ENCODE measurements at regions not wholly inside any gene's neighbourhood (a gene's known extent, or its start where the extent isn't known, plus 50 kb on each side); places are given as distances from the start of the nearest gene placed in this dataset.

- Histone ChIP-seq H3K4me3 (replicated peaks; ENCODE audit: low read depth, low read length) (no peak overlapping the region), H3K27me3 (replicated peaks; ENCODE audit: control insufficient read depth, insufficient read depth, low read length) (no peaks in the 10 kb centered on the region), H3K36me3 (ENCODE audit: control insufficient read depth, insufficient read depth, low read length) (no peaks in the 10 kb centered on the region)
- no peak for DNase-seq (ENCODE audit: extremely low read depth, insufficient read length)
- no peak for TF ChIP-seq CTCF (IDR thresholded peaks at IDR 0.05; ENCODE audit: insufficient read depth, low read length, poor library complexity, severe bottlenecking)
Observed at GRCh38 chr7:68813551-68814080, 784.7 kb upstream of the AUTS2 start.

- no peak for TF ChIP-seq CTCF (IDR thresholded peaks at IDR 0.05; ENCODE audit: insufficient read depth, low read length, poor library complexity, severe bottlenecking)
- Histone ChIP-seq H3K4me3 (replicated peaks; ENCODE audit: low read depth, low read length) (no peak overlapping the region), H3K27me3 (replicated peaks; ENCODE audit: control insufficient read depth, insufficient read depth, low read length) (no peaks in the 10 kb centered on the region), H3K36me3 (ENCODE audit: control insufficient read depth, insufficient read depth, low read length) (no peaks in the 10 kb centered on the region)
- DNase-seq (ENCODE audit: extremely low read depth, insufficient read length): no peak
Observed at GRCh38 chr7:68816491-68816890, 781.8 kb upstream of the AUTS2 start.

GRCh38 chr7:68820321-68820720 is 778.0 kb upstream of the AUTS2 start:
- Histone ChIP-seq H3K4me3 (replicated peaks; ENCODE audit: low read depth, low read length) (no peak overlapping the region), H3K27me3 (replicated peaks; ENCODE audit: control insufficient read depth, insufficient read depth, low read length) (no peaks in the 10 kb centered on the region), H3K36me3 (ENCODE audit: control insufficient read depth, insufficient read depth, low read length) (no peaks in the 10 kb centered on the region)
- TF ChIP-seq CTCF (IDR thresholded peaks at IDR 0.05; ENCODE audit: insufficient read depth, low read length, poor library complexity, severe bottlenecking): no peak
- no peak for DNase-seq (ENCODE audit: extremely low read depth, insufficient read length)

GRCh38 chr7:68821846-68822245 is 776.4 kb upstream of the AUTS2 start:
- H3K4me3 ChIP-seq (replicated peaks; ENCODE audit: low read depth, low read length): no peak overlapping the region
- no peaks in the 10 kb centered on the region for H3K27me3 ChIP-seq (replicated peaks; ENCODE audit: control insufficient read depth, insufficient read depth, low read length)
- TF ChIP-seq CTCF (IDR thresholded peaks at IDR 0.05; ENCODE audit: insufficient read depth, low read length, poor library complexity, severe bottlenecking): no peak
- H3K36me3 ChIP-seq (ENCODE audit: control insufficient read depth, insufficient read depth, low read length): no peaks in the 10 kb centered on the region
- DNase-seq (ENCODE audit: extremely low read depth, insufficient read length): no peak

GRCh38 chr7:68823996-68824780 is 774.1 kb upstream of the AUTS2 start:
- Histone ChIP-seq H3K27me3 (replicated peaks; ENCODE audit: control insufficient read depth, insufficient read depth, low read length) (no peaks in the 10 kb centered on the region), H3K4me3 (replicated peaks; ENCODE audit: low read depth, low read length) (no peak overlapping the region), H3K36me3 (ENCODE audit: control insufficient read depth, insufficient read depth, low read length) (no peaks in the 10 kb centered on the region)
- TF ChIP-seq CTCF (IDR thresholded peaks at IDR 0.05; ENCODE audit: insufficient read depth, low read length, poor library complexity, severe bottlenecking): no peak
- DNase-seq (ENCODE audit: extremely low read depth, insufficient read length): no peak

All from GM06990 (cell line).